ENCODE measurements at regions not wholly inside any gene's neighbourhood (a gene's known extent, or its start where the extent isn't known, plus 50 kb on each side); places are given as distances from the start of the nearest gene placed in this dataset.
"Not testable (repeated sequence)": the region's sequence is repeated elsewhere in the genome, so short reads cannot be mapped to it uniquely, and the experiment has no call there.

DNA sequence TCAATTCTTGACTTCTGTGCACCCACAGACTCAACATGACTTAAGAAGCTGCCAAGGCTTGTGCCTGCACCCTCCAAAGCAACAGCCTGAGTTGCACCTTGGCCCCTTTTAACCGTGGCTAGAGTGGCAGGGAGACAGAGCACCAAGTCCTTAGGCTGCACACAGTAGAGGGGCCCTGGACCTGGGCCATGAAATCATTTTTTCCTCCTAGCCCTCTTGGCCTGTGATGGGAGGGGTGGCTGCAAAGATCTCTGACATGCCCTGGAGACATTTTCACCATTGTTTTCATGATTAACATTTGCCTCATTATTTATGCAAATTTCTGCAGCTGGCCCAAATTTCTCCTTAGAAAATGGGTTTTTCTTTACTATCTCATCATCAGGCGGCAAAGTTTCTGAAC is 836.8 kb downstream of the ZPLD1 start:
- Mint-ChIP-seq H3K27me3 (ENCODE audit: low read depth) (no peaks in the 10 kb centered on the region), H3K4me1 (ENCODE audit: low read depth) (no peaks in the 10 kb centered on the region), H3K9me3 (ENCODE audit: low read depth) (peaks cover 17% of the 10 kb centered on the region), H3K36me3 (ENCODE audit: low read depth) (no peaks in the 10 kb centered on the region), H3K27ac (ENCODE audit: unreplicated experiment) (no peak overlapping the region), H3K4me3 (ENCODE audit: unreplicated experiment) (no peak overlapping the region)
- DNase-seq (ENCODE audit: low spot score) = no peak
- TF ChIP-seq, protein P1, sequence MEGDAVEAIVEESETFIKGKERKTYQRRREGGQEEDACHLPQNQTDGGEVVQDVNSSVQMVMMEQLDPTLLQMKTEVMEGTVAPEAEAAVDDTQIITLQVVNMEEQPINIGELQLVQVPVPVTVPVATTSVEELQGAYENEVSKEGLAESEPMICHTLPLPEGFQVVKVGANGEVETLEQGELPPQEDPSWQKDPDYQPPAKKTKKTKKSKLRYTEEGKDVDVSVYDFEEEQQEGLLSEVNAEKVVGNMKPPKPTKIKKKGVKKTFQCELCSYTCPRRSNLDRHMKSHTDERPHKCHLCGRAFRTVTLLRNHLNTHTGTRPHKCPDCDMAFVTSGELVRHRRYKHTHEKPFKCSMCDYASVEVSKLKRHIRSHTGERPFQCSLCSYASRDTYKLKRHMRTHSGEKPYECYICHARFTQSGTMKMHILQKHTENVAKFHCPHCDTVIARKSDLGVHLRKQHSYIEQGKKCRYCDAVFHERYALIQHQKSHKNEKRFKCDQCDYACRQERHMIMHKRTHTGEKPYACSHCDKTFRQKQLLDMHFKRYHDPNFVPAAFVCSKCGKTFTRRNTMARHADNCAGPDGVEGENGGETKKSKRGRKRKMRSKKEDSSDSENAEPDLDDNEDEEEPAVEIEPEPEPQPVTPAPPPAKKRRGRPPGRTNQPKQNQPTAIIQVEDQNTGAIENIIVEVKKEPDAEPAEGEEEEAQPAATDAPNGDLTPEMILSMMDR (IDR thresholded peaks at IDR 0.05) = no peak

DNA sequence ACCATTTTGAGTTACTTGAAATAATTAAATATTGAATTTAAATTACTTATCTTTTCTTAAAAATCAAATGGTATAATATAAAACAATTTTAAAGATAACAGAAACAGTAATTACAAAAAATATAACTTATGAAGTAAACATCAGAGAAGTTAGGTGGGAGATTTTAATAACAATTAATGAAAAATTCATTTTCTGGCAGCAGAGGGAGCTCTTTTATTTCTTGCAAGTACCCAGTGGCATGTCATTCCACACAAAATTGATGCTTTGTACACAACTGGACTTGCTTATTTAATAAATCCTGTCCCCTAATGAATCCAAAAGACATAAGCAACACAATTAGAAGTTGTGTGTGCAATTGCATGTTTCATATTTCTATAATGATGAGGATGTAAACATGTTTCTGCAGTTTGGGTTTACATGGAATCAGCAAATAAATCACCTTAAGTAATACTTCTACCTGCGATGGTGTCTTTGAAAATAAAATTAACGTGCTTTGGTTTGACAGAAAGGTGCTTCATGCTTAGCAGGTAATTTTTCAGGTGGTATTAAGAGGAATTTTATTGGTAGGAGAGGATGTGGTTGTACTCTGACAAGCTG is 861.3 kb downstream of the ZPLD1 start:
- Mint-ChIP-seq H3K27ac (ENCODE audit: unreplicated experiment) (no peak overlapping the region), H3K9me3 (ENCODE audit: low read depth) (peaks cover 9% of the 10 kb centered on the region), H3K4me3 (ENCODE audit: unreplicated experiment) (no peak overlapping the region), H3K27me3 (ENCODE audit: low read depth) (peaks cover 19% of the 10 kb centered on the region), H3K36me3 (ENCODE audit: low read depth) (no peaks in the 10 kb centered on the region), H3K4me1 (ENCODE audit: low read depth) (no peaks in the 10 kb centered on the region)
- DNase-seq (ENCODE audit: low spot score) = no peak
- TF ChIP-seq, protein P1 (IDR thresholded peaks at IDR 0.05) = peak; percentile 81

DNA sequence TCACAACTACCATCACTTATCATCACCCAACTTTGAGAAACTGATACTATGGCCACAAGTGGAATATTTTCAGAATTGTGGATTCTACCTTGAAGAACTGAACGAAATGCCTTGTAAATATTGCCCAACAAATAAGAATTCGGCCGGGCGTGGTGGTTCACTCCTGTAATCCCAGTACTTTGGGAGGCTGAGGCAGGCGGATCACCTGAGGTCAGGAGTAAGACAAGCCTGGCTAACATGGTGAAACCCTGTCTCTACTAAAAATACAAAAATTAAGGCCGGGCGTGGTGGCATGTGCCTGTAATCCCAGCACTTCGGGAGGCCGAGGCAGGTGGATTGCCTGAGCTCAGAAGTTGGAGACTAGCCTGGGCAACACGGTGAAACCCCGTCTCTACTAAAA is 862.7 kb downstream of the ZPLD1 start:
- not testable (repeated sequence) for H3K36me3 Mint-ChIP-seq (ENCODE audit: low read depth); H3K9me3 Mint-ChIP-seq (ENCODE audit: low read depth); H3K4me1 Mint-ChIP-seq (ENCODE audit: low read depth); H3K27ac Mint-ChIP-seq (ENCODE audit: unreplicated experiment); H3K4me3 Mint-ChIP-seq (ENCODE audit: unreplicated experiment); DNase-seq (ENCODE audit: low spot score)
- H3K27me3 Mint-ChIP-seq (ENCODE audit: low read depth) = peaks cover 16% of the 10 kb centered on the region

DNA sequence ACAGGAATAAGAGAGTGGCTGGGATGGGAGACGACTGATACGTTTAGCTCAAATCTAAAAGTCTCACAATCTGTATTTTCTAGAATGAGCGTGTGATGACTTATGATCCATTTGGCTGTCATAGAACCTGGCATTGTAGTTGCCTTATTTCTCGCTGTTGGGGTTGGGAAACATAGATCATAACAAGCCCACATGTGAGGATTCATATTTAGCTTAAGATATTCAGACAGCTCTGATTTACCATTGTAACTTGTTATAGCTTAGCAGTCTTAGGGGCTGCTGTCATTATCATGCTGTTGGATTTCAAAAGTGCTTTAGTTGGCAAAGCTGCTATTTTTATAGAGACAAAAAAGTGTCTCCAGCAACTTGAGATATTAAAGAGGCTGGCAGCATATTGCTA is 871.3 kb downstream of the ZPLD1 start:
- DNase-seq (ENCODE audit: low spot score) = no peak
- no peak overlapping the region for H3K27ac Mint-ChIP-seq (ENCODE audit: unreplicated experiment)
- no peak overlapping the region for H3K4me3 Mint-ChIP-seq (ENCODE audit: unreplicated experiment)
- no peaks in the 10 kb centered on the region for H3K4me1 Mint-ChIP-seq (ENCODE audit: low read depth)
- TF ChIP-seq, protein P1 (IDR thresholded peaks at IDR 0.05) = no peak
- no peaks in the 10 kb centered on the region for H3K36me3 Mint-ChIP-seq (ENCODE audit: low read depth)
- peaks cover 3% of the 10 kb centered on the region for H3K9me3 Mint-ChIP-seq (ENCODE audit: low read depth)
- H3K27me3 Mint-ChIP-seq (ENCODE audit: low read depth) = peaks cover 12% of the 10 kb centered on the region

GRCh38 chr3:103308921-103309320 is 874.1 kb downstream of the ZPLD1 start:
- Mint-ChIP-seq H3K9me3 (ENCODE audit: low read depth) (no peaks in the 10 kb centered on the region), H3K4me3 (ENCODE audit: unreplicated experiment) (no peak overlapping the region), H3K27ac (ENCODE audit: unreplicated experiment) (no peak overlapping the region), H3K27me3 (ENCODE audit: low read depth) (peaks cover 12% of the 10 kb centered on the region), H3K4me1 (ENCODE audit: low read depth) (no peaks in the 10 kb centered on the region), H3K36me3 (ENCODE audit: low read depth) (no peaks in the 10 kb centered on the region)
- DNase-seq (ENCODE audit: low spot score) = no peak
- TF ChIP-seq, protein P1 (IDR thresholded peaks at IDR 0.05) = no peak

DNA sequence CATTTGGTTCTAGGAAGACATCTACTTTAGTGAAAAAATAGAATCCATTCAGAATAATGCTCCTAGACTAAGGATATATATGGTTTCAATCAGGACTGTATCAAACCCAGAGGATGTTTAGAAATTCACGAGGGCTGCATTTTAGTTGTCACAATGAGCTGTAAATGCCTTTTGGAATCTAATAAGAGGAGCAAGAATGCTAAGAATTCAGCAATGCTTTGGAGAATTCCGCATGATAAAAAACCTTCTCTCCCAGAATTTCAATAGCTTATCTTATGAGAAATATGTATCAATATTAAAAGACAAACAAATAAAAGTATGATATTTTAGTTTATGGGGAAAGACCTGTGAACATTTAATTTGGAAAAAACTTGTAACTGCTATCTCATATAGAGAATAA is 885.1 kb downstream of the ZPLD1 start:
- TF ChIP-seq, protein P1 (IDR thresholded peaks at IDR 0.05) = no peak
- Mint-ChIP-seq H3K27ac (ENCODE audit: unreplicated experiment) (no peak overlapping the region), H3K27me3 (ENCODE audit: low read depth) (peaks cover 10% of the 10 kb centered on the region)

More for the DNA sequence above, 885.1 kb downstream of the ZPLD1 start:
- no peak for DNase-seq (ENCODE audit: low spot score)
- Mint-ChIP-seq H3K9me3 (ENCODE audit: low read depth) (no peaks in the 10 kb centered on the region), H3K4me1 (ENCODE audit: low read depth) (no peaks in the 10 kb centered on the region), H3K4me3 (ENCODE audit: unreplicated experiment) (no peak overlapping the region), H3K36me3 (ENCODE audit: low read depth) (no peaks in the 10 kb centered on the region)
